Keratinocyte (primary cell): ENCODE measurements at regions not wholly inside any gene's neighbourhood (a gene's known extent, or its start where the extent isn't known, plus 50 kb on each side); places are given as distances from the start of the nearest gene placed in this dataset.

Experiments used
- CTCF ChIP-seq, 3 experiments: IDR thresholded peaks in 1 of 3; conservative IDR thresholded peaks in 1 of 3; optimal IDR thresholded peaks in 1 of 3; 2 replicates in 2 of 3; 3 replicates in 1 of 3; pipeline versions ENCODE3 to v1.5.1; 2011; ENCODE audit warnings: low read length in 3 of 3, mild to moderate bottlenecking in 3 of 3, moderate library complexity in 2 of 3, control low read depth in 1 of 3, inconsistent platforms in 1 of 3; ENCODE audit not compliant: insufficient read depth in 2 of 3; ENCODE audit errors: extremely low read depth in 1 of 3
- EZH2 ChIP-seq: IDR thresholded peaks from one replicate; pipeline ENCODE4 v1.6.1; 2012; ENCODE audit warnings: inconsistent platforms, mild to moderate bottlenecking, low read length, moderate library complexity

GRCh38 chr5:99945478-99946442, 589.4 kb upstream of the FAM174A start:
- TF ChIP-seq CTCF (optimal IDR thresholded peaks at IDR 0.05 in 1 of 3, IDR thresholded peaks at IDR 0.05 in 1 of 3, conservative IDR thresholded peaks at IDR 0.05 in 1 of 3; ENCODE audit: extremely low read depth in 1 of 3, insufficient read depth in 2 of 3, low read length in 3 of 3) (no peak), EZH2 (no peak)
